GM19452 (cell line): ENCODE measurements at regions not wholly inside any gene's neighbourhood (a gene's known extent, or its start where the extent isn't known, plus 50 kb on each side); places are given as distances from the start of the nearest gene placed in this dataset.
"Not testable (repeated sequence)": the region's sequence is repeated elsewhere in the genome, so short reads cannot be mapped to it uniquely, and the experiment has no call there.

Experiments
- ATAC-seq: cut with Tn5 transposase; IDR thresholded peaks from one replicate; pipeline ENCODE4 v1.9.1; 2021; ENCODE audit not compliant: unreplicated experiment

DNA sequence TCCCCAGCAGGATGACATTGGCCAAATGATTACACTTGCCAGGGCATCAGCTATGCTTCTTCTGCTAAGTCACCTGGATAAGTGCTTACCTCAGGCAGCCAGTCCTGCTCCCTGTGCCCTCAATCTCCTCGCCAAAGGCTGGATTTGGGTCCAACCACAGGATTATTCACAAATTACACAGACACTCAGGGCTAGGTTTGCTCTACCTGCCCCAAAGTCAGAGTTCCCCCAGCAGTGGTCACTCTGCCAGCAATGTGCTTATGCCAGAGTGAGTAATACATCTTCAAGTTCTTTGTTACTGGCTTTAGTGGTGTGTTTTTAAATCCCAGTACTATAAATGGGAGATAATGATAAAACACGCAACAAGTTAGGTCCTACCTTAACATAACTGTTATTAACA, 189.7 kb upstream of the SEMA3D start:
- ATAC-seq: no peak

DNA sequence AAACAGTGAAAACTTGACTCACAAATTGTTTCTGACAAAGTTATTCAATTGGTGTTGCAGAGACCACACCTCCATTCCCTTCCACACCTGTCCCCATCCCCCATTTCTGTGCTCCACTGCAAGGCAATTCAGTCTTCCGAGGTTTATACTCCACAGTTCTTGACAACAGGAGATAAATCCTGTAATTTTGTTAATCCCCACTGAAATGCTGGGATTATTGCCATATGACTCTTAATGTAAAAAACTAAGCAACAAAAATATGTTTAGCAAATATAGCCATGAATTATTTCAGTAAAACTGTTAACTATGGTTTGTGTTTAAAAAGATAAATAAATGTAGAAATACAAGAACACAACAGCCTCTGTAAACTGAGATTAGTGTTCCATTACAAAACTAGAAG, 170.1 kb upstream of the SEMA3D start:
- ATAC-seq: no peak

DNA sequence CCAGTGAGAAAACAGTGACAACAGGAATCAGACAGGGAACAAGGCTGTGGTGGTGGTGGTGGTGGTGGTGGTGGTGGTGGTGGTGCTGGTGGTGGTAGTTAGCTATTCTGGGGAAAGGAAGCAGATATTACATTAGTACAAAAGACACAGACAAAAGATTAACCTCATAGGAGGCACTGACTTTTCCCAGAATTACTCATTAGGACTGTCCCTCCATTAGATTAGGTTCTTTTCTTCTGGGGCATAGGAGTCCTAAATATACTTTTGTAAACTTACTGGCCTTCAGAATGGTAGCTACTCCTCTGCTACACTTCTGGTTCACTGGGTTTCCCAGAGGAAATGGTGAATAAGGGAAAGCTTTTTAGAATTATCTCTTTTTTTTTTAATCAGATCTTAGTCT, 156.6 kb upstream of the SEMA3D start:
- no peak for ATAC-seq

DNA sequence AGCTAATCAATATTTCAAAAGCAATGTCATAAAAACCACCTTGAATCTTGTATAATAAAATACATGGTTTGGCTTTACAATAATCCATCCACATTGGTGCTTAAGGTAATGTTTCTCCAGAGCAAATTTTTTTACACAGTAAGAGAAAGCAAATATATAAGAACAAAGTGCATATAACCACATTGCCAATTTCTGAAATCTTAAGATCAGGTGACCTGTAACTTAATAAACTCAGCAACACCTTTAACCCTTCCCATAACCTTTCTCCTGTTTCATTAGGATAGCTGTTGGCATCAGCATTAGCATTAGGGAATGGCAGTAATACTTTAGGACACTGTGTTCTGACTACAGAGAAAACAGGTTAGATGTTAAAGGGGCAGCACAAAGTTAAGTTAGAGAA, 155.9 kb upstream of the SEMA3D start:
- ATAC-seq: no peak

DNA sequence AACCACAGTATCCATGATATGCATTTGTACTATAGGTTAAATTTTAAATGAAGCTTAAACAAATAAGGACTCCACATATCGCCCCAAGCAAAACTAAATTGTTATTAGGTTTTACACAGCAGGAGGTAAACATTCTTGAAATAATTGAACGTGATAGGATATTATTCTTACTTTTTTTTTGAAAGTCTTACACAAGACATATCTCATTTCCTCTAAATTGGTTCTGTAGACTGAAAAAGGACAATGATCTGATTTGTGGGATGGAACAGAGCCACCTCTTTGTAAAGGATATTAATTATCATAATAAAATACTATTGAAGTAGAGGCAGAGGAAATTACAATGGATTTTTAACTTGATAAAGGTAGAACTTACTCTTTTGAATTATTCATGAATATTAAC, 155.1 kb upstream of the SEMA3D start:
- ATAC-seq: no peak

DNA sequence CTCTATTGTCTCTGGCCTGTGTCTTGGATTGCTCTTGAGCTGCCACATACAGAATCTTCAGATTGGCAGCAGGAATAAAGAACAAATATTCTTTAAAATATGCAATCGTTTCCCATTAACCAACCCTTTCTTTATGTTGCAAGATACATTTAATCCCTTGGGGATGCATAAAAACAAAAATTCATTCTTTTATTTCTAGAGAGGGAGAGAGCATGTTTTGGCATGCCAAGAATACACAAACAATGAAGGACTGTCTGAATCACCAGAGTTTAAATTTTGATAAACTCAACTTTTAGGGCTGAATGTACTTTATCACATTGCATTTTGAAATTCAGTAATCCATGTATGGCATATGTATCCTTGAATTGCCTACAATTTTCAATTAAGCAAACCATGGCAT, 154.3 kb upstream of the SEMA3D start:
- ATAC-seq: no peak

DNA sequence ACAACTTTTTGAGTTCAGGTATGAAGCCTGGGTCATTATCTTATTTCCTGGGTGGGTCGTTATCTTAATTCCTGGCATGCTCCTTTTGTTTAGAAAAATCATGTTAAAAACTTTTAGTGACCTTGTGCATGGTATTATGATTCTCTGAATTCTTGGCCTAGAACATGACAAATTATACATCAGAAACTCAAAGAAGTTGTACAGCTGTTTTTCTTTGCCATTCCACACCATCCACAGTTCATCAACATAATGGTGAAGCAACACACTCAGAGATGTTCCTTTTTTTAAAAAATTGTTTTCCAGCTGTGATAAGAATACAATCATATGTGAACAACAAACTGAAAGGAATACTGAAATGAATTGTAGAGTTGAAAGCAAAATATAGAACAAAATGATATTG, 149.2 kb upstream of the SEMA3D start:
- no peak for ATAC-seq

DNA sequence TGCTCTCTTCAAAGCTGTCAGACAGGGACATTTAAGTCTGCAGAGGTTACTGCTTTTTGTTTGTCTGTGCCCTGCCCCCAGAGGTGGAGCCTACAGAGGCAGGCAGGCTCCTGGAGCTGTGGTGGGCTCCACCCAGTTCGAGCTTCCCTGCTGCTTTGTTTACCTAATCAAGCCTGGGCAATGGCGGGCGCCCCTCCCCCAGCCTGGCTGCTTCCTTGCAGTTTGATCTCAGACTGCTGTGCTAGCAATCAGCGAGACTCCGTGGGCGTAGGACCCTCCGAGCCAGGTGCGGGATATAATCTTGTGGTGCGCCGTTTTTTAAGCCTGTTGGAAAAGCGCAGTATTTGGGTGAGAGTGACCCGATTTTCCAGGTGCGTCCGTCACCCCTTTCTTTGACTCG, 148.3 kb upstream of the SEMA3D start:
- ATAC-seq: not testable (repeated sequence)

DNA sequence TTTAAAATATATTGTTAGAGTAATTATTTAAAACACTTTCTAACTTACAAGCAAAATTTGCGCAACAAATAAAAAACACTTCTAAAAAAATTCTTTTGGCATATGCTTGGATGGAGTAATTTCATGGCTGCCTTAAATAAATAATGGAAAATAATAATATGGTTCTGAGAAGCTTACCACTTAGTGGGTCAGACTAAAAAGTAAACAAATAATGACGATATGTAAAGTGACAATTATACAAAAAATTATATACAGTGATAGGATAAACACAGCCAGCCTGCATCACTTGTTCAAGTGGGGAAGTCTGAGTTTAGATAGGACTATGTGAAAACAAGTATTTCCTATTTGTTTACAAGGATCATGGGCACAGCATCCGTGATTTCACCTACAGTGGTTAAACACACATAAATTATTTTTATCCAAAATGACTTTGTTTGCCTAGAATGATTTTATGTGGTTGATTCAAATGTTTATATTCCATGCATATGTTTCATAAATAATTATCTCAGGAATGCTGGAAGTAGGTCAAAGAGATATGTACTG, 141.7 kb upstream of the SEMA3D start:
- no peak for ATAC-seq

DNA sequence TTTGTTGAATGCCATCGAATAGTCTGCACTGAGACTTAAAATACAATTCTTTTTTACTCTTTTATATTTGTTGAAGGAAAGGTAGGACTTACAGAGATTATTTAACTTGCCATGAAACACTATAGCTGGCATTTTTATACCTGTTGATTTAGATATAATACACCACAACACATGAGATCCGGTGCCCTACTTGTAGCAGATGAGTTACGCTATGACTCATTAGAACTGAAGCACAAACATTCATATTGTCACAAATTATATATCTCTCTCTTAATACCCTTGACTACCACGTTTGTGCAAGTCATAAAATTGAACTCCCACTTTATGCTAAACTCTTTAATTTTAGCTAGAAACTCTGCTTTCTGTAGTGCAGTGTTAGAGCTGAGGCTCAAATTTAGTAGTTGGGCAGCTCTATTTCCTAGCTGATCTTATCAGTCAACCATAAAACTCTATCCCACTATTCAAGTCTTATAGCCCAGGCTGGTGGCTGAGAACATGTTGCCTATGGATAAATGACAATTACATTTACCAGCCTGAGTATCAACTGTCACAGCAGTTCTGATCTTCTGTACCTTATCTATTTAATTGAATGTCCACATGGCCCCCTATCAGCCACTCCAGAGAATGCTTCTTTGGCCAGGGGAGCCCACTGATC, 137.4 kb upstream of the SEMA3D start:
- no peak for ATAC-seq

DNA sequence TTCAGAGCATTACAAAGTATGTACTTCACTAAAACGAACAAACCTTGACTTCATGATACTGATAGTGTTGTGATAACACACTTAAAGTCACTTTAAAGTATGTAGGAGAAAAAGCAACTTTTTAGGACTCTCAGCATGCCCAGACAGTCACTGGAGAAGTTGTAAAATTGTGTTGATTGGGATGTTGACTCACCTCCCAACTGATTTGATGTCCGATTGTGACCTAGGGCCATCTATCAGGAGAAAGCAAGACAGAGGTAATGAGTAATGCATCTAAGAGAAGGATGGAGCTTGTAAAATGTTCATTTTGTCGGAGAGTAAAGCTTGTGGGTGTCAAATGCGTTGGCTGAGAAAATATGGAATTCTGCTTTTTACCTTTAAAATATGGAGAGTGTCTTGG, 135.4 kb upstream of the SEMA3D start:
- no peak for ATAC-seq

DNA sequence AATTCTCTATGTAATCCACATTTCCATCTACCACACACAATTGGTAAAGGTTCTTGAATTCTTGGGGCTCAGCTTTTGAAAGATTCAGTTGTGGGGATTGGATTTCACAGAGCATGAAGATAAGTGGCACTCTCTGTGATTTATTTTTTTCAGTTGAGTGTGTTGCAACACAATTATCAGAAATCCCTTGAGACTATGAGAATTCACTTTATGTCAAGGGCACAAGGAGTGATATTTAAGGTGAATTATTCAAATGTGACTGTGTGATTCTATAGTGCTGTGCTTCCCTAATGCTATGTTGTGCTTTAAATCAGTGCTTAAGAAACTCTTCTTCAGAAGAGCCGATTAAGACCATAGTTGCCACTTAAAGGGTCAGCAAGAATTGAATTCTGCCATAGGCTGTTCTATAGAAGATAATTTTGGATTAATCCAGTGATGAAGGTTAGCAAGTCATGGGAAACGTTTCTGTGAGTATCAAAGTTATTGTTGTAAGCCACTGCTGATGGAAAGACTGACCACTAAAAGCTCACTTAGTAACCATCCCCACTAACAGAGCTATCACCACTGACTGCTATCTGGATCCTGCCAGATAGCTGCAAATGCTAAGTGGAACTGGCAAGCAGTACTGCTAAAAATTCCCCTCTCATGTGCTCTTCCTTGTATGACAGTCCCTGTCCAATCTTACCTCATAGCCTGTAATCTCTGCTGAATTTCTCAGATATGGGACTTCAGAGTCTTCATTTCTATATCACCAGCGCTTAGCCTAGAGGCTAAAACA, 134.0 kb upstream of the SEMA3D start:
- no peak for ATAC-seq

DNA sequence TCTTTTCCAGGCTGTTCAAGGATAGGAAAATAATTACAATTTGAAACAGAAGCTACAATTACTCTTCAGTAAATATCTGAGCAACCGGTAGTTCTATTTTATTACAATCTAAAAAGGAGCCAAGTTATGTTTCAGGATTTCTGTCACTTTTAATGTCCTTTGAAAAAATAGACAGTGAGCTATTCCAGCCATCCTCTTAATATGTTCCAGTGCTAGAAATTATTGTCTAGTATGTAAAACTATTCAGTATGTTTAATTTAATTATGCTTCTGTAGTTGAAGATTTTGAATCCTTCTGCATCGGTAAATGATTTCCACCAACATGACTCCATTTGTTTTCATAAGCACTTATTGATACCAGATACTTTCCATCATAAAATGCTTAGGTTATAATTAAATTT, 129.6 kb upstream of the SEMA3D start:
- ATAC-seq: no peak

DNA sequence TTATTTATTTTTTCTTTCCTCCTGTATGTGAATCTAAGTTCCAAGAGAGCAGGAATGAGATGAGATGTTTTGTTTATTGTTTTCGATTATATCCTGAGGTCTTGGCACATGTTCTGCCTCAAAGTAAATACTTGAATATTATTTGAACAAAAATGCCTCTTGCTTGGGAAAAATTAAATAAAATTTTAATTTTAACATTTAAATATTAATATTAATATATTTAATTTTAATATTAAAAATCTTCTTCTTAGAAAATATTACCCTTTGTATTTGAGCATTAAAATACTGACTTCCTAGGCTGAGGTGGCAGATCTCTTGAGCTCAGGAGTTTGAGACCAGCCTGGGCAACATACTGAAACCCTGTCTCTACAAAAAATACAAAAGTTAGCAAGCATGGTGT, 123.4 kb upstream of the SEMA3D start:
- ATAC-seq: no peak

DNA sequence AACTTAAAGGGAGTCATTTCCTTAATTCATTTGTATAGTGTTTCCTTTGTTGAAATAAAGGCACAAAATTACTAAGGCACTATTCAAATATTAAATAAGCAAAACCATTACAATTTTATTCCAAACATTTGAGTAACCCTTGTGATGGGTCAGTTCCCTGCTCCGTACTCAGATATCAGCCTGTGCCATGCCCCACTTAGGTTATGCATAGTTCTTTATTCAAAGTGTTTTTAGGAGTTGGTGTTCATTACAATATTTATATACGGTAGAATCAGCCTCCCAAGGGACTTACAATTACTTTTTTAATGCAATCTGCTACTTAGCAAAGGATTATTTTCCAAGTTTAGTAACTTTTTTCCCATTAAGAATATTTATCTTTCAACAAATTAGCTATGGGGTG, 119.3 kb upstream of the SEMA3D start:
- ATAC-seq: no peak

DNA sequence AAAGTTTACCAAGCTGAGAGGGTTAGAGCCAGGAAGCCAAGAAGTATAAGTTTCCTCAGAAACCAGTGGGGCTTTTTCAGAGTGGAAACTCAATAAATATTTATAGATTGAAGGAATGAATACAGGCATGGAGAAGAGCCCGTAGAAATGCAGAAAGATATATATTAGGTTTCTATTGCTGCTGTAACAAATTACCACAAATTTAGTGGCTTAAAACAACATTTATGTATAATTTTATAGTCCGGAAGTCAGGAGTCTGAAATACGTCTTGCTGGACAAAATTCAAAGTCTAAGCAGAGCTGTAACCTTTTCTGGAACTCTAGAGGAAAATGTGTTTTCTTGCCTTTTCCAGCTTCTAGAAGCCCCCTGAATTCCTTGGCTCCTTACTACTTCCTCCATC, 107.3 kb upstream of the SEMA3D start:
- no peak for ATAC-seq

DNA sequence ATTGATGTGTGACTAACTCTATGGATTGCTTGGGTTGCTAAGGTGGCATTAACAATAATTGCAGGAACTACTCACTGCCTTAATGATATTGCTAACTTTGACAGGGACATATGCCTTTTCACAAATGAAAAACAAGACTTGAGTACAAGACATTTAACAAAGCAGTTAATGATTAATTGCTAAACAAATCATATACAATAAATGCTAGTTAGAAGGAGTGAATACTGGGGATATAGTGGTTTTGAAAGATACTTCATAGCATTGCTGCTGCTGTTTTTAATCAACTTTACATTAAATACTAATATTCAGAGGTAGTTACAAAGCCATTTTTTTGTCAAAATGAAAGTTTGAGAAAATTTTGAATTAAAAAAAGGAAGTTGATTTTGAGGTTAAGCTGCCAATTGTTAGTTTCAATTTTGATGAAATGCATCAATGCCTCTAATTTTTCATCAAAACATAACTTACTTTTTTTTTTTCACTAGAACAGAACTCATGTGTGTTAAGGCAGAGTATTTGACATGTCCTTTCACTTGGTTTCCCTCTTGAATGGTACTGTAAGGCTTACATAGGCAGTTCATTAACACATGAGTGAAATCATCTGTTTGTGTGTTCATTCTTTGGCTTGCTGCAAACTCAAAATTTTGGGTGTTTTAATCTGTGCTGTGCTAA, 106.2 kb upstream of the SEMA3D start:
- ATAC-seq: peak; percentile 48

DNA sequence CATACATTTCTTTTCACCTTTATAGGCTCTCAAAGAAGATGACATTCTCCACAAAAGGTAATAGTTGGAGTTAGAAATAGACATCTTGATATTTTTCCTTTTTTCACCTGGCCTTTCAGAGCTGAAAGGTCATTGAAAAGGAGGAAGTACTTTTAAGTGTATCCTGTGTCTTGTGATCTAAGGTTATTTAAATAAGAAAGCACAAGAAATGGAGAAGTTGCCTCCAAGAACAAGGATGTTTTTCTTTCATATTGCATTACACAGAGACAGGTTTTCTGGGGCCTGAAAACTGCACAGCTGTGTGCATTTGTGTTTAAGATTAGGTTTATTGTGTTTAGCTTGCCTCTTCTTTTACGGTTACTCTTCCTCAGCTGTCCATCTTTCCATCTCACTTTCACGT, 103.4 kb upstream of the SEMA3D start:
- no peak for ATAC-seq

DNA sequence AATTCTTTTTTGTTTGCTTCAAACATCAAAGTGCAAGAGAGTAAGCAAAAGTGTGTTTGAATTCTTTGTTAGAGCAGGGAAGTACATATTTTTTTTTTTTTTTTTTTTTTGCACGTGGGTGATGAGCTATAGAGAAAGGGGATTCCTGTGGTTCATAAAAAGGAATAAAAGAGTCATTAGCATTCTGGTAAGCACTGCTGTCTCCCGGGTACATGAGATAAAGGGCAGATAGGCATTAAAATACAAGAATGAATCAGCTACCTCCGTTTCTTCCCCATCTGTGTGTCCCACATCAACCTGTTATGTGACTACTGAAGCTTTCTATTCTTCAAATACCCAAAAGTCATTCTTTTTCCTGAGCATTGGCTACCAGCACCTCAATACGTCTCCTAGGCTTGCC, 102.4 kb upstream of the SEMA3D start:
- no peak for ATAC-seq

DNA sequence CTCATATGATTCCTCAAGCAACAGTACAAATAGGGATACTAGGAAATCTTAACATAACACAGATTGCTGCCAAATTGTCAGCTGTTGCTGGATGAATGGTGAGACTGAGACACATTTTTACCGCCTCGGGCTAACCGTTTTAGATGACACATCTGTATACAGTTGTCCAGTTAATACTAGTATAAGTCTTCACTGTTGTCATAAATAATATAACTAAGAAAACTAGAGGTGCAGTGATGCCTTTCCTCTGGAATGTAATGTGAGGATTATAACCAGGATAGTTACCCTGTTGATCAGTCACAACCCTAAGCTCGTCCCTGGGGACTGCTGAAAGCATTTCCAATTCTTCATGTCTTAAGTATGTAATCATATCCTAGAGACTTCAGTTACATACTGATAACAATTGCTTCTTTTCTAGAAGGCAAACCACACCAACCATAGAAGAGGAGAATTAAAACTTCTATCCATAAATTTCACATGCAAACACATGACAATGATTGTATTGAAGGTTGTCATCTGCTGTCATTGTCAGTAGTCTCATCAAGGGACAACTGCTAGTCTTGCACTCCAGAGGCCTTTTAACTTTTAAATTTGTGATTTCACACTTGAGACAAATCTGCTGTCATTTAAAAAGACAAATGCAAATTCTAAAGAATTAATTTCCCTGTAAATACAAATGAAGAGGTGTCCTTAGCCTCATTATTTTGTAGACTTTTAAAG, 100.4 kb upstream of the SEMA3D start:
- no peak for ATAC-seq

DNA sequence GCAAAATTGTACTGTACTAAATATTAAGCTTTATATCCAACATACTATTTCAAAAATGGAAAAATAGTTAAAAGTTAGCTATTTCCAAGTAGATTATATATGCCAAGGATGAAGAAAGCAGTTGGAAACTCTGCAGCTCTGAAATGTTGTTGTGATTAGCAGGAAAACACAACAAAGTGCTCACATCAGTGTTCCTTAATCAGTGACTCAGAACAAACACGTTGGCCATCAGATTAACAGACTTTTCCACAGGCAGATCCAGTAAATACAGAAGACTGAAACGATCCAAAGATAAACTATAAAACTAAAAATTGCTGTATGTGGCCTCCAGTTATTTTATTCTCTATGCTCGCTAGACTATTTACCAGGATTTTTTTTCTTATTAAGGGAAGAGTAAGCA, 99.6 kb upstream of the SEMA3D start:
- no peak for ATAC-seq
